ENCODE measurements at regions not wholly inside any gene's neighbourhood (a gene's known extent, or its start where the extent isn't known, plus 50 kb on each side); places are given as distances from the start of the nearest gene placed in this dataset.

DNA sequence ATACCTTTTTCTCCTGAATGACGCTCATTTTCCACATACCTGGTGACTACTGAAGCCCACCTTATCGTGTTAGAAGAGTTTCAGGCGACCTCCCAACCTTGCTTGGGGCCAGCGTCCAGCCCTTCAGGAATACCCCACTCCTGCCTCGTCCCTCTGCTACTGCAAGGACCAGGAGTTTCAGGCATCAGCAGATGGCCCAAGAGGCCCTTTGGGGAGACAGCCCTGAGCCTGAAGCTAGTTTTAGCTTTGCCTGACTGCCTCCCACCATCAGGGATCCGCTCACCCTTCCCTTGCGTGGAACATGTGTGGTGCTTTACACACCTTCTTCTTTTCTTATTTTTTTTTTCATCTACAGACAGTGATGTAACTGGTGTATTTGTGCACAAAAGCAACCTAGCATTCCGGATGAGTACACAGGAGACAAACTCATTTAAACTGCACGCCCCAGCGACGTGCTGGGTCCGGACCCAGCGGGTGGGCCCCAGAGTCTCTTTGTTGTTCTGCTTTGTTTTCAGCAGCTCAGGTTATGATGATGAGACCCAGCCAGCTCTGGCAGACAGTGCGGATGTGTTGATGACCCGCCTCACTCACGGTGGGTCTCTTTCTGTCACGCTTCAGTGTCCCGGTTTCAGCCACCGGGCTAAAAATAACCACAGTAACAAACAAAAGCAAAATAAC lies 242.4 kb downstream of the C16orf95 start:
- WGBS (ENCODE audit: low lambda C conversion rate, missing lambda C conversion rate), result 88% methylated on average over 19 of the region's 19 CpGs
- Histone ChIP-seq H3K27me3 (peaks cover 8% of the 10 kb centered on the region), H3K27ac (no peak overlapping the region), H3K4me3 (no peak overlapping the region), H3K9me2 (replicated peaks; ENCODE audit: insufficient read depth) (no peaks in the 10 kb centered on the region), H3K36me3 (replicated peaks; ENCODE audit: insufficient read depth, low read depth) (no peaks in the 10 kb centered on the region), H3K9me3 (ENCODE audit: low read depth) (no peaks in the 10 kb centered on the region), H3K4me1 (ENCODE audit: insufficient read depth) (no peaks in the 10 kb centered on the region), H4K20me1 (ENCODE audit: insufficient read depth, poor library complexity, severe bottlenecking) (no peaks in the 10 kb centered on the region), H3K79me2 (no peaks in the 10 kb centered on the region), H3K4me2 (no peak overlapping the region), H2AFZ (no peak overlapping the region)
- DNase-seq (ENCODE audit: low spot score), result no peak
- TF ChIP-seq EZH2 (IDR thresholded peaks at IDR 0.05; ENCODE audit: borderline replicate concordance) (no peak), CTCF (IDR thresholded peaks at IDR 0.05; ENCODE audit: poor library complexity) (no peak), EZH2phosphoT487 (IDR thresholded peaks at IDR 0.05; ENCODE audit: low read depth, severe bottlenecking, unreplicated experiment) (no peak)

DNA sequence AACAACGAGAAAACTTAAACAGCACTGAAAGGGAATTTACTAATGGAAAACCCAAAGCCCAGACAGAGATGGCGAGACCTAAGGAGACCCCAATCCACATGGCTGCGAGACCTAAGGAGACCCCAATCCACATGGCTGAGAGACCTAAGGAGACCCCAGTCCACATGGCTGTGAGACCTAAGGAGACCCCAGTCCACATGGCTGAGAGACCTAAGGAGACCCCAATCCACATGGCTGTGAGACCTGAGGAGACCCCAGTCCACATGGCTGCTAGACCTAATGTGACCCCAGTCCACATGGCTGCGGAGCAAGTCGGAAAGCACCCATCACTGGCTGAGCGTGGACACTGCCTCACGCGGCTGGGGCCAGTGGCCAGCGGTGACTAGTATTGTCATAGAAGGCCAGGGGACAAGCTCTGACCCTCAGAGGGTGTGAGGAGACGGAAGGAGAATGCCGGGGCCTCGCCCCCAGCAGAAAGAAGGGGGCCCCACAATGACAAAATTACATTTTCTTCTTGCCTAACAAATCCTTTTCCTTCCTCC lies 241.8 kb downstream of the C16orf95 start:
- H2AFZ ChIP-seq, result no peak overlapping the region
- DNase-seq (ENCODE audit: low spot score), result no peak
- no peak overlapping the region for H3K4me2 ChIP-seq
- no peaks in the 10 kb centered on the region for H3K9me2 ChIP-seq (replicated peaks; ENCODE audit: insufficient read depth)
- no peaks in the 10 kb centered on the region for H3K36me3 ChIP-seq (replicated peaks; ENCODE audit: insufficient read depth, low read depth)
- H4K20me1 ChIP-seq (ENCODE audit: insufficient read depth, poor library complexity, severe bottlenecking), result no peaks in the 10 kb centered on the region
- WGBS (ENCODE audit: low lambda C conversion rate, missing lambda C conversion rate), result 95% methylated on average over 12 of the region's 12 CpGs
- no peaks in the 10 kb centered on the region for H3K9me3 ChIP-seq (ENCODE audit: low read depth)
- no peaks in the 10 kb centered on the region for H3K79me2 ChIP-seq
- no peaks in the 10 kb centered on the region for H3K4me1 ChIP-seq (ENCODE audit: insufficient read depth)
- peaks cover 2% of the 10 kb centered on the region for H3K27me3 ChIP-seq
- no peak overlapping the region for H3K27ac ChIP-seq
- TF ChIP-seq EZH2 (IDR thresholded peaks at IDR 0.05; ENCODE audit: borderline replicate concordance), result no peak
- TF ChIP-seq EZH2phosphoT487 (IDR thresholded peaks at IDR 0.05; ENCODE audit: low read depth, severe bottlenecking, unreplicated experiment), result no peak
- no peak for TF ChIP-seq CTCF (IDR thresholded peaks at IDR 0.05; ENCODE audit: poor library complexity)
- no peak overlapping the region for H3K4me3 ChIP-seq

DNA sequence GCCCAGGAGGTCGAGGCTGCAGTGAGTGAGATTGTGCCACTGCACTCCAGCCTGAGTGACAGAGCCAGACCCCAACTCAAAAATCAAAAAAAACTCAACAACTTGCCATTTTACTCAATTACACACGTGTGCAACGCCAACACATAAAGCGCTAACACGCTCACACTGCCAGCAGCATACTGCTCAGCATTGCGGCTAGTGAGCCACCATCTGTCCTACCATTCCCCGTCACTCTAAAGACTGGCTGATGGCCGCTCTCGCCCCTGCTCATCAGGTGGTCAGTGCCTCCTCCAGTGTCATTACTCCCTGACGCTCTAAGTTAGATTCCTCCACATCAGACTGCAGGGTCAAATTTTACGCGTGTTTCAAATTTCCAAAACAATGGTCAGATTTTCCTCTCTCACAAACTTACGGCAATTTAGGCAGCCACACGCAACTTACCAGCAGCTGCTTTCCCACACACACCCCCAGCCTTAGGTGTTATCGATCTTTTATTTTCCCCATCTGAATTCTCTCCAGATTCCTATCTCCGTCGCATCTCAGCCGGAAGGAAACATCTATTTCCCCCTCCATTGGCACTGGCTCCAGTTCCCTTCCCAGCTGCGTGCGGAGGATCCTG lies 240.8 kb downstream of the C16orf95 start:
- H4K20me1 ChIP-seq (ENCODE audit: insufficient read depth, poor library complexity, severe bottlenecking), result no peaks in the 10 kb centered on the region

More for the DNA sequence above, 240.8 kb downstream of the C16orf95 start:
- Histone ChIP-seq H3K9me3 (ENCODE audit: low read depth) (no peaks in the 10 kb centered on the region), H3K27ac (no peak overlapping the region), H3K4me2 (no peak overlapping the region), H3K27me3 (no peaks in the 10 kb centered on the region), H2AFZ (no peak overlapping the region), H3K79me2 (no peaks in the 10 kb centered on the region), H3K4me3 (no peak overlapping the region), H3K36me3 (replicated peaks; ENCODE audit: insufficient read depth, low read depth) (no peaks in the 10 kb centered on the region), H3K9me2 (replicated peaks; ENCODE audit: insufficient read depth) (no peaks in the 10 kb centered on the region), H3K4me1 (ENCODE audit: insufficient read depth) (no peaks in the 10 kb centered on the region)
- no peak for TF ChIP-seq EZH2 (IDR thresholded peaks at IDR 0.05; ENCODE audit: borderline replicate concordance)
- no peak for DNase-seq (ENCODE audit: low spot score)
- 94% methylated on average over 20 of the region's 20 CpGs for WGBS (ENCODE audit: low lambda C conversion rate, missing lambda C conversion rate)

All from hepatocyte (in vitro differentiated cells).